Retina (tissue), 1 donor: ENCODE measurements at regions not wholly inside any gene's neighbourhood (a gene's known extent, or its start where the extent isn't known, plus 50 kb on each side); places are given as distances from the start of the nearest gene placed in this dataset.

Source experiments
- DNase-seq: peaks from one replicate; pipeline ENCODE4 v3.0.0-alpha.2; 2016

DNA sequence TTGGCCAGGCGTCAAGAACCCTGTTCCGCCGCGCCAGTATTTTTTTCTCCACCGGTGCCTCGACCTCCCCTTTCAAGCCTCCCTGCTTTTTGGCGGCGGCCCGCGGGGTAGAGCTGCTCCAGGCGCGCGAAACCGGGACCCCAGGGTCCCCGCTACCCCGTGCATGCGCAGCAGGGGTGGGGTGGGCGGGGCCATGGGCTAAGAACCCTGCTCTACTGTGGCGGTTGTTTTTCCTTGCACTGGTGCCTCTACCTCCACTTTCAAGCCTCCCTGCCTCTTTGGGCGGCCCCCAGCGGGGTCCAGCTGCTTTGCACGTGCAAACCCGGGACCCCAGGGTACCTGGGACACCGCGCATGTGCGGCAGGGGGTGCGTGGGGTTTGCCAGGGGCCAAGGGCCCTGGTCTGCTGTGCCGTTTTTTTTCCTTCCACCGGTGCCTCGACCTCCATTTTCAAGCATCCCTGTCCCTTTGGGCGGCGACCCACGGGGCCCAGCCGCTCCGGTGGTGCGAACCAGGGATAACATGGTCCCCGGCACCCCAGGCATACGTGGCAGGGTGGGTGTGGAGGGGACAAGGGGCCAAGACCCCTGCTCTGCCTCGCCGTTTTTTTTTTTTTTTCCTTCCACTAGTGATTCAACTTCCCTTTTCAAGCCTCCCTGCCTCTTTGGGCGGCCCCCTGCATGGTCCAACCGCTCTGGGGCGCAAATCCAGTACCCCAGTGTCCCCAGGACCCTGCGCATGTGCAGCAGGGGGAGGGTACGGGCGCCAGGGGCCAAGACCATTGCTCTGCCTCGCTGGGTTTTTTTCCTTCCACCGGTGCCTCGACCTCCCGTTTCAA, 326.8 kb downstream of the ALG10 start:
- DNase-seq = no peak

DNA sequence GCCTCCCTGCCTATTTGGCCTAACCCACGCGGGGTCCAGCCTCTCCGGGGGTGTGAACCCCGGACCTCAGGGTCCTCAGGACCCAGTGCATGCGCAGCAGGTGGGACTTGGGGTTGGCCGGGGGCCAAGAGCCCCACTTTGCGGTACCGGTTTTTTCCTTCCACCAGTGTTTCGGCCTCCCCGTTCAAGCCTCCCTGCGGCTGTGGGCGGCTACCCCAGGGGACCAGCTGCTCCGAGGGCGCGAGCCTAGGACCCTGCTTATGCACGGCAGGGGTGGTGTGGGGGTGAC, 327.3 kb downstream of the ALG10 start:
- no peak for DNase-seq

DNA sequence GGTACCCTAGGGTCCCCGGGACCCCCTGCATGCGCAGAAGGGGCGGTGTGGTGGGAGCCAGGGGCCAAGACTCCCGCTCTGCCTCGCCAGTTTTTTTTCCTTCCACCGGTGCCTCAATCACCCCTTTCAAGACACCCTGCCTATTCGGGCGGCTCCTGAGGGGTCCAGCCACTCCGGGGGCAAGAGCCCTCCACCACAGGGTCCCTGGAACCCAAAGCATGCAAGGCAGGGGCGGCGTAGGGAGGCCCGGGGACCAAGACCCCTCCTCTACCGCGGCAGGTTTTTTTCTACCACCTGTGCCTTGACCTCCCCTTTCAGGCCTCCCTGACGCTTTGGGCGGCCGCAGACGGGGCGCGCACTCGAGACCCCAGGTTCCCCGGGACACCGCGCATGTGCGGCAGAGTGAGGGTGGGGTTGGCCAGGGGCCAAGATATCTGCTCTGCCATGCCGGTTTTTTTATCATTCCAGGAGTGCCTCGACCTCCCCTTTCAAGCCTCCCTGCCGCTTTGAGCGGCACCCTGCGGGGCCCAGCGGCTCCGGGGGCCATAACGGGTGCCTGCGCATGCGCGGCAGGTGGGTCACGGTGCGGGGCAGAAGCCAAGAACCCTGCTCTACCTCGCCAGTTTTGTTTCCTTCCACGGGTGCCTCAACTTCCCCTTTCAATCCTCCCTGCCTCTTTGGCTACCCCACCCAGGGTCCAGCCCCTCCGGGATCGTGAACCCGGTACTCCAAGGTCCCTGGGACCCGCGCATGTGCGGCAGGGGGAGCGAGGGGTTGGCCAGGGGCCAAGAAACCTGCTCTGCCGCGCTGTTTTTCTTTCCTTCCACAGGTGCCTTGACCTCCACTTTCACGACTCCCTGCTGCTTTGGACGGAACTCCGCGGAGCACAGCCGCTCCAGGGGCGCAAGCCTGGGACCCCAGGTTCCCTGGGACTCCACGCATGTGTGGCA, 328.1 kb downstream of the ALG10 start:
- no peak for DNase-seq

DNA sequence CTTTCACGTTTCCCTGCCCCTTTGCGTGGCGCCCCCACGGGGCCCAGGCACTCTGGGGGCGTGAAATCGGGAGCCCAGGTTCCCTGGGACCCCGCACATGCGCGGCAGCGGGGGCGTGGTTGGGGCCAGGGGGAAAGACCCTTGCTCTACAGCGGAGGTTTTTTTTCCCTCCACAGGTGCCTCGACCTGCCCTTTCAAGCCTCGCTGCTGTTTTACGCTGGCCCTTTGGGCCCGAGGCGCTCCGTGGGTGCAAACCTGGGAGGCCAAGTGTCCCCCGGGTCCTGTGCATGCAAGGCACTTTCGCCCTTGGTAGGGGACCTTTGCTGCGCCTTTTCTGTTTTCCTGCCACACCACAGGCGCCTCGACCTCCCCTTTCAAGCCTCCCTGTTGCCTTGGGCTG, 329.8 kb downstream of the ALG10 start:
- no peak for DNase-seq

DNA sequence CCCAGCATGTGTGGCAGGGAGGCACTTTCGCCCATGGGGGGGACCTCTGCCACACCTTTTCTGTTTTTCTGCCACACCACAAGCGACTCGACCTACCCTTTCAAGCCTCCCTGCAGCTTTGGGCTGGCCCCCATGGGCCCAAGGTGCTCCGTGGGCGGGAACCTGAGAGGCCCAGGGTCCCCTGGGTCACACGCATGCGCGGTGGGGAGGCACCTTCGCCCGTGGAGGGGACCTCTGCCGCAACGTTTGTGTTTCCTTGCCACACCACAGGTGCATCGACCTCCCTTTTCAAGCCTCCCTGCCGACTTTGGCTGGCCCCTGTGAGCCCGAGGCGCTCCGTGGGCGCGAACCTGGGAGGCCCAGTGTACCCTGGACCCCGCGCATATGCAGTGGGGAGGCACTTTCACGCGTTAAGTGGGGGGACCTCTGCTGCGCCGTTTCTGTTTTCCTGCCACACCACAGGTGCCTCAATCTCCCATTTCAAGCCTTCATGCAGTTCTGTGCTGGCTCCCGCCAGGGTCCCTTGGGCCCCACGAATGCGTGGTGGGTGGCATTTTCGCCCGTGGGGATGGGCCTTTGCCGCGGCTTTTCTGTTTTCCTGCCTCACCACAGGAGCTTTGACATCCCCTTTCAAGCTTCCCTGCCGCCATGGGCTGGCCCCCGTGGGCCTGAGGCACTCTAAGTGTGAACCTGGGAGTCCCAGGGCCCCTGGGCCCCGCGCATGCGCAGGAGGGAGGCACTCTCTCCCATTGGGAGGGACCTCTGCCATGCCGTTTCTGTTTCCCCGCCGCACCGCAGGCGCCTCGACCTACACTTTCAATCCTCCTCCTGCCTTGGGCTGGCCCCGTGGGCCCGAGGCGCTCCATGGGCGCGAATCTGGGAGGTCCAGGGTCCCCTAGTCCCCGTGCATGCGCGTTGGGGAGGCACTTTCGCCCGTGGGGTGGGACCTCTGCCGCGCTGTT, 332.2 kb downstream of the ALG10 start:
- DNase-seq = no peak

DNA sequence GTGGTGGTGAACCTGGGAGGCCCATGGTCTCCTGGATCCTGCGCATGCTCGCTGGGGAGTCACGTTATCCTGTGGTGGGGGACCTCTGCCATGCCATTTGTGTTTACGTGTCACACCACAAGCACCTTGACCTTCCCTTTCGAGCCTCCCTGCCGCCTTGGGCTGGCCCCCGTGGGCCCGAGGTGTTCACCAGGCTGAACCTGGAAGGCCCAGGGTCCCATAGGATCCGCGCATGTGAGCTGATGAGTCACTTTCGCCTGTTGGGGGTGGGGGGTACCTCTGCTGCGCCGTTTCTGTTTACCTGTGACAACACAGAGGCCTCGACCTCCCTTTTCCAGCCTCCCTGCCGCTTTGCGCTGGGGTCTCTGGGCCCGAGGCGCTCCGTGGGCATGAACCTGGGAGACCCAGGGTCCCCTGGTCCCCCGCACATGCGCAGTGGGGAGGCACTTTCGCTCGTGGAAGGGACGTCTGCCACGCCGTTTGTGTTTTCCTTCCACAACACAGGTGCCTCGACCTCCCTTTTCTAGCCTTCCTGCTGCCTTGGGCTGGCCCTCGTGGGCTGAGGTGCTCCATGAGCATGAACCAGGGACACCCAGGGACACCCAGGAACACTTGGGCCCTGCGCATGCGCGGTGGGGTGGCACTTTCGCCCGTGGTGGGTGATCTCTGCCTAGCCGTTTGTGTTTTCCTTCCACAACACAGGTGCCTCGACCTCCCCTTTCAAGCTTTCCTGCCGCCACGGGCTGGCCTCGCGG, 334.1 kb downstream of the ALG10 start:
- no peak for DNase-seq

DNA sequence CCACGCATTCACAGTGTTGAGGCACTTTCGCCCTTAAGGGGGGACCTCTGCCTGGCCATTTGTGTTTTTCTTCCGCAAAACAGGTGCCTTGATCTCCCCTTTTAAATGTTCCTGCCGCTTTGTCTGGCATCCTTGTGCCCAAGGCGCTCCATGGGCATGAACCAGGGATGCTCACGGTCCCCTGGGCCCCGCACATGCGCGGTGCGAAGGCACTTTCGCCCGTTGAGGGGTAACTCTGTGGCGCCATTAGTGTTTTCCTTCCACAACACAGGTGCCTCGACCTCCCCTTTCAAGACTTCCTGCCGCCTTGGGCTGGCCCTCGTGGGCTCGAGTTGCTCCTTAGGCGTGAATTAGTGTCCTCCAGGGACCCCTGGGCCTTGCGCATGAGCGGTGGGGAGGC, 335.5 kb downstream of the ALG10 start:
- no peak for DNase-seq

DNA sequence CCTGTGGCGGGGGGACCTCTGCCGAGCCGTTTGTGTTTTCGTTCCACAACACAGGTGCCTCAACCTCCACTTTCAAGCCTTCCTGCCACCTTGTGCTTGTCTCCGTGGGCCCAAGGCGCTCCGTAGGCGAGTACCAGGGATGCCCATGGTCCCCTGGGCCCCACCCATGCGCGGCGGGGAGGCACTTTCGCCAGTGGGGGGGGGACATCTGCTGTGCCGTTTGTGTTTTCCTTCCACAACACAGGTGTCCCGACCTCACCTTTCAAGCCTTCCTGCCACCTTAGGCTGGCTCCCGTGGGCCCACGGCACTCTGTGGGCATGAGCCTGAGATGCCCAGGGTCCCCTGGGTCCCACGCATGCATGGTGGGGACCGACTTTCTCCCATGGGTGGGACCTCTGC, 335.9 kb downstream of the ALG10 start:
- DNase-seq = no peak

DNA sequence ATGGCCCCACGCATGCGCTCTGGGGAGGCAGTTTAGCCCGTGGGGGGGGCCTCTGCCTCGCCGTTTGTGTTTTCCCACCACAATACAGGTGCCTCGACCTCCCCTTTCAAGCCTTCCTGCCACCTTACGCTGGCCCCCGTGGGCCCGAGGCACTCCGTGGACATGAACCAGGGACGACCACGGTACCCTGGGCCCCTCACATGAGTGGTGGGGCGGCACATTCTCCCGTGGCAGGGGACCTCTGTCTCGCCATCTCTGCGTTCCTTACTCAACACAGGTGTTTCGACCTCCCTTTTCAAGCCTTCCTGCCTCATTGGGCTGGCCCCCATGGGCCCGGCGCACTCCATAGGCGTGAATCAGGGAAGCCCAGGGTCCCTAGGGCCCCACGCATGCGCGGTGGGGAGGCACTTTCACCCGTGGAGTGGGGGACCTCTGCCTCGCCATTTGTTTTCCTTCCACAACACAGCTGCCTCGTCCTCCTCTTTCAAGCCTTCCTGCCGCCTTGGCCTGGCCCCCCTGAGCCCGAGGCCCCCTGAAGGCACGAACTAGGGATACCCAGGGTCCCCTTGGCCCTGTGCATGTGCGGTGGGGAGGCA, 339.5 kb downstream of the ALG10 start:
- DNase-seq = no peak

DNA sequence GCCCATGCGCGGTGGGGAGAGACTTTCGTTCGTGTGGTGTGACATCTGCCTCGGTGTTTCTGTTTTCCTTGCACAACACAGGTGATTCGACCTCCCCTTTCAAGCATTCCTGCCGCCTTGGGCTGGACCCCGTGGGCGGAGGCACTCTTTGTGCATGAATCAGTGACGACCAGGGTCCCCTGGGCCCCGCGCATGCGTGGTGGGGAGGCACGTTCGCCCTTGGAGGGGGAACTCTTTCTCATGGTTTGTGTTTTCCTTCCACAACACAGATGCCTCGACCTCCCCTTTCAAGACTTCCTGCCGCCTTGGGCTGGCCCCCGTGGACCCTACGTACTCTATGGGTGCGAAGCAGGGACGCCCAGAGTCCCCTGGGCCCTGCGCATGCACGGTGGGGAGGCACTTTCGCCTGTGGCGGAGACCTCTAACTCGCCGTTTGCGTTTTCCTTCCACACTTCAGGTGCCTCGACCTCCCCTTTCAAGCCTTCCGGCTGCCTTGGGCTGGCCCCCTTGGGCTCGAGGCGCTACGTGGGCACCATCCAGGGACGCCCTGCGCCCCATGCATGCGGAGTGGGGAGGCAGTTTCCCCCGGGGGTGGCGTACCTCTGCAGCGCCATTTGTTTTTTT, 340.9 kb downstream of the ALG10 start:
- DNase-seq = no peak

DNA sequence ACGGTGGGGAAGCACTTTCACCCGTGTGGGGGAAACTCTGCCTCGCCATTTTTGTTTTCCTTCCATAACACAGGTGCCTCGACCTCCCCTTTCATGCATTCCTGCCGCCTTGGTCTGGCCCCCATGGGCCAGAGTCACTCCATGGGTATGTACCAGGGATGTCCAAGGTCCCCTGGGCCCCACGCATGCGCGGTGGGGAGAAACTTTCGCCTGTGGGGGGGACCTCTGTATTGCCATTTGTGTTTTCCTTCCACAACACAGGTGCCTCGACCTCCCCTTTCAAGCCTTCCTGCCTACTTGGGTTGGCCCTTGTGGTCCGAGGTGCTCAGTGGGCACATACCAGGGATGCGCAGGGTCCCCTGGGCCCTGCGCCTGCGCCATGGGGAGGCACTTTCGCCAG, 345.8 kb downstream of the ALG10 start:
- DNase-seq = no peak

DNA sequence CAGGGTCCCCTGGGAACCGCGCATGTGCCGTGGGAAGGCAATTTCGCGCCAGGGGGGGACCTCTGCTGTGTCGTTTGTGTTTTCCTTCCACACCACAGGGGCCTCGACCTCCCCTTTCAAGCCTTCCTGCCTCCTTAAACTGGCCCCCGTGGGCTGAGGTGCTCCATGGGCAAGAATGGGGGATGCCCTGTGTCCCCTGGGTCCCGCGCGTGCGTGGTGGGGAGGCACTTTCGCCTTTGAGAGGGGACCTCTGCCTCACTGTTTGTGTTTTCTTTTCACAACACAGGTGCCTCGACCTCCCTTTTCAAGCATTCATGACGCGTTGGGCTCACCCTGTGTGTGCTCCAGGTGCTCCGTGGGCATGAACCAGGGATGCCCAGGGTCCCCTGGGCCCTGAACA, 348.8 kb downstream of the ALG10 start:
- DNase-seq = no peak

DNA sequence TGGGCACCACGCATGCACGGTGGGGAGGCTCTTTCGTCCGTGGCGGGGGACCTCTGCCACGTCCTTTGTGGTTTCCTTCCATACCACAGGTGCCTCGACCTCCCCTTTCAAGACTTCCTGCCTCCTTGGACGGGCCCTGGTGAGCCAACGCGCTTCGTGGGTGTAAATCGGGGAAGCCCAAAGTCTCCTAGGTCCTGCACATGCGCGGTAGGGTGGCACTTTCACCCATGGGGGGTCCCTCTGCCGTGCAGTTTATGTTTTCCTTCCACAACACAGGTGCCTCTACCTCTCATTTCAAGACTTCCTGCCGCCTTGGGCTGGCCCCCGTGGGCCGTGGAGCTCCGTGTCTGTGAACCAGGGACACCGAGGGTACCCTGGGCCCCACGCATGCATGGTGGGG, 349.7 kb downstream of the ALG10 start:
- no peak for DNase-seq

DNA sequence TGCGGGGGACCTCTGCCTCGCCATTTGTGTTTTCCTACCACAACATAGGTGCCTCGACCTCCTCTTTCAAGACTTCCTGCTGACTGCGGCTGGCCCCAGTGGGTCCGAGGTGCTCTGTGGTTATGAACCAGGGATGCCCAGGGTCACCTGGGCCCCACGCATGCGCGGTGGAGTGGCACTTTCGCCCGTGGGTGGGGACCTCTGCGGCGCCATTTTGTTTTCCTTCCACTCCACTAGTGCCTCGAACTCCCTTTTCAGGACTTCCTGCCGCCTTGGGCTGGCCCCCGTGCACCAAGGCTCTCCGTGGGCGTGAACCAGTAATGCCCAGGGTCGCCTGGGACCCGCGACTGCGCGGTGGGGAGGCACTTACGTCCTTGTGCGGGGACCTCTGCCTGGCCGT, 351.6 kb downstream of the ALG10 start:
- no peak for DNase-seq

DNA sequence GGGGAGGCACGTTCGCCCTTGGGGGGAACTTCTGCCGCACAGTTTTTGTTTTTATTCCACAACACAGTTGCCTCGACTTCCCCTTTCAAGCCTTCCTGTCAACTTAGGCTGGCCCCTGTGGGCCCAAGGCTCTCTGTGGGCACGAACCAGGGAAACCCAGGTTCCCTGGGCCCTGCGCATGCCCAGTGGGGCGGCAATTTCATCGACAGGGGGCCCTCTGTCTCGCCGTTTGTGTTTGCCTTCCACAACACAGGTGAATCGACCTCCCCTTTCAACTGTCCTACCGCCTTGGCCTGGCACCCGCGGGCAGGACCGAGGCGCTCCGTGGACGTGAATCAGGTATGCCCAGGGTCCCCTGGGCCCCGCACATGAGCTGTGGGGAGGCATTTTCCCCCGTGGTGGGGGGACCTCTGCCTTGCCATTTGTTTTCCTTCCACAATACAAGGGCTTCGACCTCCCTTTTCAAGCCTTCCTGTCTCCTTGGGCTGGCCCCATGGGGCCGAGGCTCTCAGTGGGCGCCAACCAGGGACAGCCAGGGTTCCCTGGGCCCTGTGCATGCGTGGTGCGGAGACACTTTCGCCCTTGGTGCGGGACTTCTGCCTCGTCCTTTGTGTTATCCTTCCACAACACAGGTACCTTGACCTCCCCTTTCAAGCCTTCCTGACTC, 354.0 kb downstream of the ALG10 start:
- no peak for DNase-seq

DNA sequence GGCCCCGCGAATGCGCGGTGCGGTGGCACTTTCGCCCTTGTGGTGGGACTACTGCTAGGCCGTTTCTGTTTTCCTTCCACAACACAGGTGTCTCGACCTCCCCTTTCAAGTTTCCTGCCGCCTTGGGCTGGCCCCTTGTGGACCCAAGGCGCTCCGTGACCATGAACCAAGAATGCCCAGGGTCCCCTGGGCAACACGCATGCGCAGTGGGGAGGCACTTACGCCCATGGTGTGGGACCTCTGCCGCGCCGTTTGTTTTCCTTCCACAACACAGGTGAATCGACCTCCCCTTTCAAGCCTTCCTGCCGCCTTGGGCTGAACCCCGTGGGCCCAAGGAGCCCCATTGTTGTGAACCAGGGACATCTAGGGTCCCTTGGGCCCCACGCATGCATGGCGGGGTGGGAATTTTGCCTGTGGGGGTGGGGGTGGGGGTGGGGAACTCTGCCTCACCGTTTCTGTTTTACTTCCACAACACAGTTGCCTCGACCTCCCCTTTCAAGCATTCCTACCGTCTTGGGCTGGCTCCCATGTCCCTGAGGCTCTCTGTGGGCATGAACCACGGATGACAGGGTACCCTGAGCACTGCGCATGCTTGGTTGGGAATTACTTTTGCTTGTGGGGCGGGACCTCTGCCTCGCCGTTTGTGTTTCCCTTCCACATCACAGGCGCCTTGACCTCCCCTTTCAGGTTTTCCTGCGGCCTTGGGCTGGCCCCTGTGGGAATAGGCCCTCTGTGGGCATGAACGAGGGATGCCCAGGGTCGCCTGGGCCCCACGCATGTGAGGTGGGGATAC, 355.1 kb downstream of the ALG10 start:
- no peak for DNase-seq

DNA sequence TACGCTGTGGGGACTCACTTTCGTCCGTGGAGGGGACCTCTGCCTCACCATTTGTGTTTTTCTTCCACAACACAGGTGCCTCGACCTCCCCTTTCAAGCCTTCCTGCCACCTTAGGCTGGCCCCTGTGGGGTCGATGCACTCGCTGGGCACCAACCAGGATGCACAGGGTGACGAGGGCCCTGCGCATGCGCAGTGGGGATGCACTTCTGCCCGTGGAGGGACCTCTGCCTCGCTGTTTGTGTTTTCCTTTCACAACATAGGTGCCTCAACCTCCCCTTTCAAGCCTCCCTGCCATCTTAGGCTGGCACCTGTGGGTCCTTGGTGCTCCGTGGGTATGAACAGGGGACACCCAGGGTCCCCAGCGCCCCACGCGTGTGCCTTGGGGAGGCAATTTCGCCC, 356.8 kb downstream of the ALG10 start:
- DNase-seq = no peak

DNA sequence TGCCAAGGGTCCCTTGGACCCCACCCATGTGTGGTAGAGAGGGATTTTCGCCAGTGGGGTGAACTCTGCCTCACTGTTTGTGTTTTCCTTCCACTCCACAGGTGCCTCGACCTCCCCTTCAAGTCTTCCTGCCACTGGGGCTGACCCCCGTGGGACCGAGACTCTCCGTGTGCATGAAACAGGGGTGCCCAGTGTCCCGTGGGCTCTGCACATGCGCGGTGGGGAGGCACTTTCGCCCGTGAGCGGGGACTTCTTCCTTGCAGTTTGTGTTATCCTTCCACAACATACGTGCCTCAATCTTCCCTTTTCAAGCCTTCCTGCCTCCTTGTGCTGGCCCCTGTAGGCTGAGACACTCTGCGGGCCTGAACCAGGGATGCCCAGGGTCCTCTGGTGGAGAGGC, 362.4 kb downstream of the ALG10 start:
- DNase-seq = no peak

DNA sequence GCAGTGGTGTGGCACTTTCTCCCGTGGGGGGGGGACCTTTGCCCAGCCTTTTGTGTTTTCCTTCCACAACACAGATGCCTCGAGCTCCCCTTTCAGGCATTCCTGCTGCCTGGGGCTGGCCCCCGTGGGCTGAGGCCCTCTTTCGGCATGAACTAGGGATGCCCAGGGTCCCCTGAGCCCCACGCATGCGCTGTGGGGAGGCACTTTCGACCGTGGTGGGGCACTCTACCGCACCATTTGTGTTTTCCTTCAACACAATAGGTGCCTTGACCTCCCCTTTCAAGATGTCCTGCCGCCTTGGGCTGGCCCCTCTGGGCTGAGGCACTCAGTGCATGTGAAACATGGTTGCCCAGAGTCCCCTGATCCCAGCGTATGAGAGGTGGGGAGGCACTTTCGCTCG, 363.7 kb downstream of the ALG10 start:
- no peak for DNase-seq
